Hepatocyte (in vitro differentiated cells): ENCODE measurements at regions not wholly inside any gene's neighbourhood (a gene's known extent, or its start where the extent isn't known, plus 50 kb on each side); places are given as distances from the start of the nearest gene placed in this dataset.

Experiments used
- DNase-seq: peaks from one replicate; pipeline ENCODE4 v3.0.0-alpha.2; 2016; ENCODE audit warnings: low spot score
- H2AFZ ChIP-seq: fragments of 200-600 bp; sonication (generic); 2 replicates; pipeline ENCODE4 v1.6.0; 2016; ENCODE audit warnings: antibody characterized with exemption, mild to moderate bottlenecking
- H3K27ac ChIP-seq: fragments of 200-600 bp; sonication (generic); 2 replicates; pipeline ENCODE4 v1.5.1; 2016; ENCODE audit warnings: mild to moderate bottlenecking
- H3K27me3 ChIP-seq: fragments of 200-600 bp; sonication (generic); 2 replicates; pipeline ENCODE4 v1.6.1; 2016
- H3K36me3 ChIP-seq: fragments of 200-600 bp; sonication (generic); replicated peaks from 2 replicates; pipeline ENCODE4 v1.5.1; 2016; ENCODE audit warnings: low read depth; ENCODE audit not compliant: insufficient read depth
- H3K4me1 ChIP-seq: fragments of 200-600 bp; sonication (generic); 2 replicates; pipeline ENCODE4 v1.5.1; 2016; ENCODE audit warnings: mild to moderate bottlenecking, moderate library complexity; ENCODE audit not compliant: insufficient read depth
- H3K4me2 ChIP-seq: fragments of 200-600 bp; sonication (generic); 2 replicates; pipeline ENCODE4 v1.6.0; 2016
- H3K4me3 ChIP-seq: fragments of 200-600 bp; sonication (generic); 2 replicates; pipeline ENCODE4 v1.5.1; 2016; ENCODE audit warnings: mild to moderate bottlenecking
- H3K79me2 ChIP-seq: fragments of 200-600 bp; sonication (generic); 2 replicates; pipeline ENCODE4 v1.6.0; 2017; ENCODE audit warnings: mild to moderate bottlenecking
- H3K9me2 ChIP-seq: fragments of 200-600 bp; sonication (generic); replicated peaks from 2 replicates; pipeline ENCODE4 v1.6.0; 2017; ENCODE audit warnings: mild to moderate bottlenecking; ENCODE audit not compliant: insufficient read depth
- H3K9me3 ChIP-seq: fragments of 200-600 bp; sonication (generic); 2 replicates; pipeline ENCODE4 v1.5.1; 2016; ENCODE audit warnings: low read depth, mild to moderate bottlenecking
- H4K20me1 ChIP-seq: fragments of 200-600 bp; sonication (generic); 2 replicates; pipeline ENCODE4 v1.6.0; 2016; ENCODE audit warnings: mild to moderate bottlenecking; ENCODE audit not compliant: insufficient read depth, poor library complexity, severe bottlenecking
- EZH2 ChIP-seq: fragments of 200-600 bp; sonication (generic); IDR thresholded peaks from 2 replicates; pipeline ENCODE4 v1.6.1; 2016; ENCODE audit warnings: antibody characterized with exemption, mild to moderate bottlenecking, borderline replicate concordance
- EZH2phosphoT487 ChIP-seq: fragments of 200-600 bp; sonication (generic); IDR thresholded peaks from one replicate; pipeline ENCODE4 v1.6.1; 2018; ENCODE audit warnings: antibody characterized with exemption, mild to moderate bottlenecking, low read depth, moderate library complexity; ENCODE audit not compliant: unreplicated experiment, severe bottlenecking
- WGBS: methylation state at CpG from one replicate; pipeline ENCODE4 v1.1.6; 2016; ENCODE audit warnings: low lambda C conversion rate; ENCODE audit errors: missing lambda C conversion rate; 5-methylcytosine and 5-hydroxymethylcytosine counted together
- TF ChIP-seq, protein P1 (sequence below): fragments of 200-600 bp; sonication (generic); IDR thresholded peaks from 2 replicates; pipeline ENCODE4 v1.5.1; 2016; ENCODE audit warnings: antibody characterized with exemption, mild to moderate bottlenecking; ENCODE audit not compliant: poor library complexity

DNA sequence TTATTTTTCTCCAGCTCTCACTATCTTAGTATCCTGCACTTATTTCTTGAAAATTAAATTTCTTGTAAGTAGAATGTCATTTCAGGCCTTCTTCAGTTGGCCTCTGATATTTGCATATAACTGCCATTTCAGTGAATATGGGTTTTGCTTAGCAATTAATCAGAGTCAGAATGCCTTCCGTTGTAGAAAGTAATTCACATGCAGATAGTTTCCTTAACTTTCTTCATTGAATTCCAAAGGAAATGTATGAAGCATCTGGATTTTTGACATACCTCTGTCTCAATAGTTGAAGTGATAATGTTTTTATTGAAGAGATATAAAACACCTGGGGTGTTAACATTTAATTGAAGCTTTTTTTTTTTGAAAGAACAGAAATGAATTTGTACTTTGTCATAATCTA is 914.1 kb upstream of the NXPH2 start:
- Histone ChIP-seq H3K4me2 (no peak overlapping the region), H3K9me2 (no peaks in the 10 kb centered on the region), H4K20me1 (no peaks in the 10 kb centered on the region), H3K27me3 (no peaks in the 10 kb centered on the region), H3K27ac (no peak overlapping the region), H3K79me2 (no peaks in the 10 kb centered on the region), H3K4me1 (no peaks in the 10 kb centered on the region), H3K4me3 (no peak overlapping the region), H3K36me3 (no peaks in the 10 kb centered on the region), H3K9me3 (no peaks in the 10 kb centered on the region), H2AFZ (no peak overlapping the region)
- no peak for DNase-seq
- 84% methylated on average over 1 of the region's 1 CpG for WGBS
- TF ChIP-seq EZH2phosphoT487 (no peak), EZH2 (no peak)
- TF ChIP-seq, protein P1, sequence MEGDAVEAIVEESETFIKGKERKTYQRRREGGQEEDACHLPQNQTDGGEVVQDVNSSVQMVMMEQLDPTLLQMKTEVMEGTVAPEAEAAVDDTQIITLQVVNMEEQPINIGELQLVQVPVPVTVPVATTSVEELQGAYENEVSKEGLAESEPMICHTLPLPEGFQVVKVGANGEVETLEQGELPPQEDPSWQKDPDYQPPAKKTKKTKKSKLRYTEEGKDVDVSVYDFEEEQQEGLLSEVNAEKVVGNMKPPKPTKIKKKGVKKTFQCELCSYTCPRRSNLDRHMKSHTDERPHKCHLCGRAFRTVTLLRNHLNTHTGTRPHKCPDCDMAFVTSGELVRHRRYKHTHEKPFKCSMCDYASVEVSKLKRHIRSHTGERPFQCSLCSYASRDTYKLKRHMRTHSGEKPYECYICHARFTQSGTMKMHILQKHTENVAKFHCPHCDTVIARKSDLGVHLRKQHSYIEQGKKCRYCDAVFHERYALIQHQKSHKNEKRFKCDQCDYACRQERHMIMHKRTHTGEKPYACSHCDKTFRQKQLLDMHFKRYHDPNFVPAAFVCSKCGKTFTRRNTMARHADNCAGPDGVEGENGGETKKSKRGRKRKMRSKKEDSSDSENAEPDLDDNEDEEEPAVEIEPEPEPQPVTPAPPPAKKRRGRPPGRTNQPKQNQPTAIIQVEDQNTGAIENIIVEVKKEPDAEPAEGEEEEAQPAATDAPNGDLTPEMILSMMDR: no peak

DNA sequence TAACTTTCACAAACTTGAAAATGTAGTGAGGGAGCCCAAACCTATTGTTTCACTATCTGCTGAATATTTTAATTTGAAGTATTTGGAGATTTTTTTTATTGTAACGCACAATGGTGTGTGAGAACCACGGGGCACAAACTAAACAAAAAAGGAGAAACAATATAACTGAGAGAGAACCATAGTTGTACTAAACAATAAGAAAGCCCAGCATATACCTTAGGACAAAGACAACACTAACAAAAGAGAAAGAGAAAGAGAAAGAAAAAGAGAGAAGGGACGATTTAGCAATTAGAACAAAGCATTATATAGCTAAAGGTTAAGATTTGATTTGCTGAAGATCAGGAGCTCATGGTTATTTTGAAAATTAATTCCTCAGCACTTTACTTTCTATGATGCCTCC is 906.0 kb upstream of the NXPH2 start:
- Histone ChIP-seq H3K4me2 (no peak overlapping the region), H3K36me3 (no peaks in the 10 kb centered on the region), H3K4me1 (no peaks in the 10 kb centered on the region), H3K79me2 (no peaks in the 10 kb centered on the region), H3K9me2 (no peaks in the 10 kb centered on the region), H2AFZ (no peak overlapping the region), H4K20me1 (no peaks in the 10 kb centered on the region), H3K27ac (no peak overlapping the region), H3K4me3 (no peak overlapping the region), H3K9me3 (no peaks in the 10 kb centered on the region), H3K27me3 (no peaks in the 10 kb centered on the region)
- TF ChIP-seq, protein P1: no peak
- TF ChIP-seq EZH2: no peak
- TF ChIP-seq EZH2phosphoT487: no peak
- no peak for DNase-seq
- 87% methylated on average over 3 of the region's 3 CpGs for WGBS

DNA sequence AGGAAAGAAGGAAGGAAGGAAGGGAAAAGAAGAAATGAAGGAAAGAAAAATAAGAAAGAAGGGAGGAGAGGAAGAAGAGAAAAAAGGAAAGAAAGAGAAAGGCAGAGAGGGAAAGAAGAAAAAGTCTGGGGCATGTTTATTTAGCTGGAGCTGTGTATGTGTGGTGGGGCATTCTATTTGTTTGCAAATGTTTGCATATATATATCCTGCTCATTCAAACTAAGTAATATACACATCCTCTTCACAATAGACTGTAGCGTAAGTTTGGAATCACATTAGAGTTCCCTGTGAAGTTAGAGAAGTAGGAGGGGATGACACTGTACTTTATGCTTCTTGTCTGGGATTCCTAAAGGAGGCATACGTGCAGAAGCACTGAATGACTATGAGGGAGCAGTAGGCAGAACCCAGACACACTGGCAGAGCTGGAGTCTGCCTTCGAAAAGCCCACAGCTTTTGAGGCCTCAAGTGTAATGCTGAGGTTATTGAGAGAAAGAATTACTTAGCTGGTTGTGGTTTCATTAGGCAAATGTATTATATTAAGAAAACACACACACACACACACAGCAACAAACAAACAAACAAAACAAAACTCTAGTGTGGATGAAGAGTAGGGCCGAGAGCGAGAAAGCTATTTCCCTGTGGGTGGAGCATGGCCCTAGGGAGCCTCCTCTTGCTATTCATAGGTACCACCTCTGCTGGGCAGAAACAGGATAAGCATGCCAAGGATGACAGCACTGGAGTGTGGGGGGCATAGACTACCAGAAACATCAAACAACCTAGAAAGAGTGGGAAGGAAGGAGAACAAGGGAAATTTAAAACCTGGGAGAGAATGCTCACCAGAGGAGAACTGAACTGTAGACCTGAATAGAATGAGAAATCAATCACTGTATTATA is 905.1 kb upstream of the NXPH2 start:
- 80% methylated on average over 5 of the region's 5 CpGs for WGBS
- H3K4me3 ChIP-seq: no peak overlapping the region
- no peaks in the 10 kb centered on the region for H3K4me1 ChIP-seq
- H3K27me3 ChIP-seq: no peaks in the 10 kb centered on the region
- H3K36me3 ChIP-seq: no peaks in the 10 kb centered on the region
- H3K9me3 ChIP-seq: no peaks in the 10 kb centered on the region
- no peak for TF ChIP-seq EZH2phosphoT487
- TF ChIP-seq, protein P1: no peak
- no peak for TF ChIP-seq EZH2
- H2AFZ ChIP-seq: no peak overlapping the region
- no peak overlapping the region for H3K27ac ChIP-seq
- H3K4me2 ChIP-seq: no peak overlapping the region
- H3K79me2 ChIP-seq: no peaks in the 10 kb centered on the region
- no peaks in the 10 kb centered on the region for H4K20me1 ChIP-seq
- no peak for DNase-seq
- no peaks in the 10 kb centered on the region for H3K9me2 ChIP-seq
